Neural cell (in vitro differentiated cells): ENCODE measurements at regions not wholly inside any gene's neighbourhood (a gene's known extent, or its start where the extent isn't known, plus 50 kb on each side); places are given as distances from the start of the nearest gene placed in this dataset.

Experiments used
- H2AFZ ChIP-seq: fragments of 200-600, 300-800 bp; sonication (generic), shearing (Covaris generic); 2 replicates; pipeline ENCODE4 v1.6.0; 2014; ENCODE audit warnings: low read depth, mild to moderate bottlenecking, antibody characterized with exemption, low read length, moderate library complexity
- H3F3A ChIP-seq: fragments of 200-600 bp; shearing (Covaris generic); 2 replicates; pipeline ENCODE4 v1.6.1; 2016; ENCODE audit warnings: mild to moderate bottlenecking, moderate library complexity, mixed read lengths, antibody characterized with exemption, low read length; ENCODE audit not compliant: insufficient read depth, poor library complexity, severe bottlenecking
- H3K27ac ChIP-seq: fragments of 200-600, 300-800 bp; sonication (generic), shearing (Covaris generic); 2 replicates; pipeline ENCODE4 v1.5.1; 2014; ENCODE audit warnings: mild to moderate bottlenecking, low read length, moderate library complexity
- H3K27me3 ChIP-seq: fragments of 300-800, 200-600 bp; sonication (generic), shearing (Covaris generic); 2 replicates; pipeline ENCODE4 v1.6.0; 2014; ENCODE audit warnings: mild to moderate bottlenecking, low read depth, low read length, moderate library complexity; ENCODE audit not compliant: insufficient read depth
- H3K36me3 ChIP-seq: fragments of 300-800, 200-600 bp; sonication (generic), shearing (Covaris generic); 2 replicates; pipeline ENCODE4 v1.5.1; 2014; ENCODE audit warnings: mild to moderate bottlenecking, antibody characterized with exemption, low read length, moderate library complexity; ENCODE audit not compliant: insufficient read depth
- H3K4me2 ChIP-seq: fragments of 300-800, 200-600 bp; sonication (generic), shearing (Covaris generic); 2 replicates; pipeline ENCODE4 v1.6.0; 2014; ENCODE audit warnings: mild to moderate bottlenecking, low read length
- H3K4me3 ChIP-seq: fragments of 300-800, 200-600 bp; sonication (generic), shearing (Covaris generic); 2 replicates; pipeline ENCODE4 v1.5.1; 2014; ENCODE audit warnings: mild to moderate bottlenecking, low read length, moderate library complexity
- H3K79me2 ChIP-seq: fragments of 200-600 bp; shearing (Covaris generic); replicated peaks from 2 replicates; pipeline ENCODE4 v1.6.0; 2014; ENCODE audit warnings: mild to moderate bottlenecking, low read length, moderate library complexity; ENCODE audit not compliant: insufficient read depth
- H3K9ac ChIP-seq: fragments of 300-800, 200-600 bp; sonication (generic), shearing (Covaris generic); 2 replicates; pipeline ENCODE4 v1.6.1; 2016; ENCODE audit warnings: mild to moderate bottlenecking, low read length, mixed read lengths
- H3K9me2 ChIP-seq: fragments of 200-600 bp; shearing (Covaris generic); 2 replicates; pipeline ENCODE4 v1.6.1; 2016; ENCODE audit warnings: mild to moderate bottlenecking, low read length, mixed read lengths; ENCODE audit not compliant: insufficient read depth
- H3K9me3 ChIP-seq: fragments of 200-600, 300-800 bp; sonication (generic), shearing (Covaris generic); 2 replicates; pipeline ENCODE4 v1.6.1; 2016; ENCODE audit warnings: mild to moderate bottlenecking, mixed run types, low read length, moderate library complexity, mixed read lengths
- H4K20me1 ChIP-seq: fragments of 200-600 bp; shearing (Covaris generic); 2 replicates; pipeline ENCODE4 v1.6.1; 2016; ENCODE audit warnings: mild to moderate bottlenecking, mixed run types; ENCODE audit not compliant: insufficient read depth
- CTCF ChIP-seq: fragments of 450-650 bp; IDR thresholded peaks from 2 replicates; pipeline ENCODE4 v1.5.1; 2014; ENCODE audit warnings: antibody characterized with exemption, mild to moderate bottlenecking, moderate library complexity; ENCODE audit not compliant: poor library complexity, severe bottlenecking
- EP300 ChIP-seq: fragments of 450-650 bp; conservative IDR thresholded peaks from 2 replicates; pipeline ENCODE4 v1.6.1; 2014; ENCODE audit warnings: antibody characterized with exemption, mild to moderate bottlenecking, moderate library complexity; ENCODE audit not compliant: poor library complexity, severe bottlenecking
- EZH2 ChIP-seq: fragments of 200-600, 300-800 bp; shearing (Covaris generic), sonication (generic); IDR thresholded peaks from 2 replicates; pipeline ENCODE4 v1.6.1; 2014; ENCODE audit warnings: antibody characterized with exemption, low read length, borderline replicate concordance, mild to moderate bottlenecking; ENCODE audit not compliant: insufficient read depth, poor library complexity, severe bottlenecking
- MXI1 ChIP-seq: fragments of 450-650 bp; conservative IDR thresholded peaks from 2 replicates; pipeline ENCODE4 v1.6.1; 2014; ENCODE audit warnings: antibody characterized with exemption, mild to moderate bottlenecking; ENCODE audit not compliant: poor library complexity, severe bottlenecking
- POLR2AphosphoS5 ChIP-seq: IDR thresholded peaks from 2 replicates; pipeline ENCODE4 v1.6.1; 2012
- RAD21 ChIP-seq: fragments of 450-650 bp; conservative IDR thresholded peaks from 2 replicates; pipeline ENCODE4 v1.6.1; 2014; ENCODE audit warnings: antibody characterized with exemption, mild to moderate bottlenecking, moderate library complexity
- SMC3 ChIP-seq: fragments of 450-650 bp; conservative IDR thresholded peaks from 2 replicates; pipeline ENCODE4 v1.6.1; 2014; ENCODE audit warnings: antibody characterized with exemption, mild to moderate bottlenecking, moderate library complexity; ENCODE audit not compliant: poor library complexity
- TAF1 ChIP-seq: IDR thresholded peaks from 2 replicates; pipeline ENCODE4 v1.6.1; 2012; ENCODE audit warnings: low read depth
- TF ChIP-seq, protein P1 (sequence below): IDR thresholded peaks from 2 replicates; pipeline ENCODE4 v1.6.1; 2012; ENCODE audit warnings: borderline replicate concordance

- Histone ChIP-seq H3K4me3 (no peak overlapping the region), H2AFZ (no peak overlapping the region)
Observed at GRCh38 chr10:118874171-118874570, 119.4 kb upstream of the CACUL1 start.

GRCh38 chr10:118875087-118875486 is 120.3 kb upstream of the CACUL1 start:
- H3K27ac ChIP-seq: no peak overlapping the region

More at GRCh38 chr10:118874171-118874570, 119.4 kb upstream of the CACUL1 start:
- no peak overlapping the region for H3K9ac ChIP-seq
- H3K27ac ChIP-seq: no peak overlapping the region
- no peaks in the 10 kb centered on the region for H3K9me2 ChIP-seq
- H3K27me3 ChIP-seq: no peaks in the 10 kb centered on the region
- no peaks in the 10 kb centered on the region for H3K36me3 ChIP-seq
- H3F3A ChIP-seq: no peaks in the 10 kb centered on the region
- no peaks in the 10 kb centered on the region for H3K79me2 ChIP-seq
- no peaks in the 10 kb centered on the region for H4K20me1 ChIP-seq
- no peaks in the 10 kb centered on the region for H3K9me3 ChIP-seq
- H3K4me2 ChIP-seq: no peak overlapping the region
- no peak for TF ChIP-seq CTCF
- TF ChIP-seq EP300: no peak
- no peak for TF ChIP-seq POLR2AphosphoS5
- TF ChIP-seq RAD21: no peak
- TF ChIP-seq MXI1: no peak
- no peak for TF ChIP-seq SMC3
- TF ChIP-seq, protein P1, sequence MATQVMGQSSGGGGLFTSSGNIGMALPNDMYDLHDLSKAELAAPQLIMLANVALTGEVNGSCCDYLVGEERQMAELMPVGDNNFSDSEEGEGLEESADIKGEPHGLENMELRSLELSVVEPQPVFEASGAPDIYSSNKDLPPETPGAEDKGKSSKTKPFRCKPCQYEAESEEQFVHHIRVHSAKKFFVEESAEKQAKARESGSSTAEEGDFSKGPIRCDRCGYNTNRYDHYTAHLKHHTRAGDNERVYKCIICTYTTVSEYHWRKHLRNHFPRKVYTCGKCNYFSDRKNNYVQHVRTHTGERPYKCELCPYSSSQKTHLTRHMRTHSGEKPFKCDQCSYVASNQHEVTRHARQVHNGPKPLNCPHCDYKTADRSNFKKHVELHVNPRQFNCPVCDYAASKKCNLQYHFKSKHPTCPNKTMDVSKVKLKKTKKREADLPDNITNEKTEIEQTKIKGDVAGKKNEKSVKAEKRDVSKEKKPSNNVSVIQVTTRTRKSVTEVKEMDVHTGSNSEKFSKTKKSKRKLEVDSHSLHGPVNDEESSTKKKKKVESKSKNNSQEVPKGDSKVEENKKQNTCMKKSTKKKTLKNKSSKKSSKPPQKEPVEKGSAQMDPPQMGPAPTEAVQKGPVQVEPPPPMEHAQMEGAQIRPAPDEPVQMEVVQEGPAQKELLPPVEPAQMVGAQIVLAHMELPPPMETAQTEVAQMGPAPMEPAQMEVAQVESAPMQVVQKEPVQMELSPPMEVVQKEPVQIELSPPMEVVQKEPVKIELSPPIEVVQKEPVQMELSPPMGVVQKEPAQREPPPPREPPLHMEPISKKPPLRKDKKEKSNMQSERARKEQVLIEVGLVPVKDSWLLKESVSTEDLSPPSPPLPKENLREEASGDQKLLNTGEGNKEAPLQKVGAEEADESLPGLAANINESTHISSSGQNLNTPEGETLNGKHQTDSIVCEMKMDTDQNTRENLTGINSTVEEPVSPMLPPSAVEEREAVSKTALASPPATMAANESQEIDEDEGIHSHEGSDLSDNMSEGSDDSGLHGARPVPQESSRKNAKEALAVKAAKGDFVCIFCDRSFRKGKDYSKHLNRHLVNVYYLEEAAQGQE: no peak
- no peak for TF ChIP-seq EZH2
- no peak for TF ChIP-seq TAF1

More at GRCh38 chr10:118875087-118875486, 120.3 kb upstream of the CACUL1 start:
- Histone ChIP-seq H3K9me2 (no peaks in the 10 kb centered on the region), H3K9ac (no peak overlapping the region), H4K20me1 (no peaks in the 10 kb centered on the region), H3K79me2 (no peaks in the 10 kb centered on the region), H2AFZ (no peak overlapping the region), H3F3A (no peaks in the 10 kb centered on the region), H3K36me3 (no peaks in the 10 kb centered on the region), H3K27me3 (no peaks in the 10 kb centered on the region), H3K4me3 (no peak overlapping the region), H3K4me2 (no peak overlapping the region), H3K9me3 (no peaks in the 10 kb centered on the region)
- TF ChIP-seq, protein P1: no peak
- TF ChIP-seq SMC3: no peak
- no peak for TF ChIP-seq TAF1
- no peak for TF ChIP-seq EP300
- no peak for TF ChIP-seq MXI1
- no peak for TF ChIP-seq RAD21
- TF ChIP-seq POLR2AphosphoS5: no peak
- TF ChIP-seq EZH2: no peak
- no peak for TF ChIP-seq CTCF
